ENCODE measurements at regions not wholly inside any gene's neighbourhood (a gene's known extent, or its start where the extent isn't known, plus 50 kb on each side); places are given as distances from the start of the nearest gene placed in this dataset.

DNA sequence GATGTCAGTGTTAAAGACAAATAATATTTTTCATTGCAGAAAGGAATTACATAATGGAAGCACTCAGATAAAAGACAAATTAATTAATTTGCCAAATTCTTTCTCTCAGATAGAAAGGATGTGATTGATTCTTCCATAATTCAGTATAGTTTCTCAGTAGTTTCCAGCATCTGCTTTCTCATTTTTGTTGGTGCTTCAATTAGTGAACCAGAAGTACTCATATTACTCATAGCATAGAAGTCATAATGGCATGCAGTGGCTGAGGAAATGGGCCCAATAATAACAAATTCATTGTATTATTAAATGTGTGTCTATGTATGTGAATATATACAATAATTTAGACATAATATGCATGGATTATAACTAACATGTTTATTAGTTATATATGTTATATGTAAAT, 393.3 kb upstream of the TRAM1L1 start:
- no peak for DNase-seq (ENCODE audit: low read depth in 2 of 2)
- TF ChIP-seq, protein P1, sequence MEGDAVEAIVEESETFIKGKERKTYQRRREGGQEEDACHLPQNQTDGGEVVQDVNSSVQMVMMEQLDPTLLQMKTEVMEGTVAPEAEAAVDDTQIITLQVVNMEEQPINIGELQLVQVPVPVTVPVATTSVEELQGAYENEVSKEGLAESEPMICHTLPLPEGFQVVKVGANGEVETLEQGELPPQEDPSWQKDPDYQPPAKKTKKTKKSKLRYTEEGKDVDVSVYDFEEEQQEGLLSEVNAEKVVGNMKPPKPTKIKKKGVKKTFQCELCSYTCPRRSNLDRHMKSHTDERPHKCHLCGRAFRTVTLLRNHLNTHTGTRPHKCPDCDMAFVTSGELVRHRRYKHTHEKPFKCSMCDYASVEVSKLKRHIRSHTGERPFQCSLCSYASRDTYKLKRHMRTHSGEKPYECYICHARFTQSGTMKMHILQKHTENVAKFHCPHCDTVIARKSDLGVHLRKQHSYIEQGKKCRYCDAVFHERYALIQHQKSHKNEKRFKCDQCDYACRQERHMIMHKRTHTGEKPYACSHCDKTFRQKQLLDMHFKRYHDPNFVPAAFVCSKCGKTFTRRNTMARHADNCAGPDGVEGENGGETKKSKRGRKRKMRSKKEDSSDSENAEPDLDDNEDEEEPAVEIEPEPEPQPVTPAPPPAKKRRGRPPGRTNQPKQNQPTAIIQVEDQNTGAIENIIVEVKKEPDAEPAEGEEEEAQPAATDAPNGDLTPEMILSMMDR (IDR thresholded peaks at IDR 0.05; ENCODE audit: low read depth, low read length) = no peak
- no peak overlapping the region for H3K4me3 ChIP-seq (replicated peaks in 1 of 2; ENCODE audit: low read depth in 2 of 2, low read length in 2 of 2)

DNA sequence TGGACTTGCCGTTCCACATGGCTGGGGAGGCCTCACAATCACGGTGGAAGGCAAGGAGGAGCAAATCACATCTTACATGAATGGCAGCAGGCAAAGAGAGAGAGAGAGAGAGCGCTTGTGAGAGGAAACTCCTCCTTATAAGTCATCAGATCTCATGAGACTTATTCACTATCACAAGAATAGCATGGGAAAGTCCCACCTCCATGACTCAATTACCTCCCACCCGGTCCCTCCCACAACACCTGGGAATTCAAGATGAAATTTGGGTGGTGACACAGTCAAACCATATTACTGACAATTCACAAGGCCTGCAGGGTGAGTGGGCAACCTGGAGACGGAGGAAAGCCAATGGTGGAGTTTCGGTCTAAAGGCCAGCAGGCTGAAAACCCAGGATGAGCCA, 394.3 kb upstream of the TRAM1L1 start:
- H3K4me3 ChIP-seq (replicated peaks in 1 of 2; ENCODE audit: low read depth in 2 of 2, low read length in 2 of 2) = no peak overlapping the region
- TF ChIP-seq, protein P1 (IDR thresholded peaks at IDR 0.05; ENCODE audit: low read depth, low read length) = no peak
- DNase-seq (ENCODE audit: low read depth in 2 of 2) = no peak

DNA sequence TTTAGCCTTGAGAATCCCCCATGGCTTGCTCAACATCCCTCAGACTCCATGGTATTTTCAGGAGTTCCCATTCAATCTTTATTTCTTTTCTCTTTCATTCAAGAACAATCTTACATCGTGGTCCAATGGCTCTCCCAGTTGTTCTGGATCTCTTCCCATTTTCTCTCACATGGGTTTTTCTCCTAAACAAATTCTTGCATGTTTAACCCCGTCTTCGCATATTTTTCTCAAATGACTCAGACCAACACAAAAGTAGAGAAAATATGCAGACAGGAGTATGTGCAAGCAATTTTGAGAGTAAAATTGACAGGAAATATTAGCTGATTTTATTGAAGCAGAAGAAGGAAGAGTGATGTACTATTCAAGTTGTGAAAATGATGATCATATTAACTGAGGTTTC, 396.4 kb upstream of the TRAM1L1 start:
- no peak overlapping the region for H3K4me3 ChIP-seq (replicated peaks in 1 of 2; ENCODE audit: low read depth in 2 of 2, low read length in 2 of 2)
- DNase-seq (ENCODE audit: low read depth in 2 of 2) = no peak
- TF ChIP-seq, protein P1 (IDR thresholded peaks at IDR 0.05; ENCODE audit: low read depth, low read length) = no peak

DNA sequence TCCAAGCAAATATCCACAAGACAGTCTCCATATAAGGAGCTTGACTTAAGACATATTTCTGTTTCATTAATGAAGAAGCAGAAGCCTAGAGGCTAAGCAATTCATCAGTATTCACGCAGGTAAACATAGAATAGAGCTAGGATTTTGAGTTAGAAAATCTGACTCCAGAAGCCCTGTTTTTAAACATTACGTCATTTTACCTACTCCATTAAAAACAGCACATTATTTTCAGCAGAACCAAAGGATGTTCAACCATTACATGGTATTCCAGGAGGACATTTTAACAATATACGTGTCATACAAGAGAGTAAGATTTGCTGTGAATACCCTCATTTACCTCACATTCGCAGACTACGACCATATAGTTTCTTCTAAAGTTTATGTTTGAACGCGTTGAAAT, 403.3 kb upstream of the TRAM1L1 start:
- TF ChIP-seq, protein P1 (IDR thresholded peaks at IDR 0.05; ENCODE audit: low read depth, low read length) = no peak
- no peak overlapping the region for H3K4me3 ChIP-seq (replicated peaks in 1 of 2; ENCODE audit: low read depth in 2 of 2, low read length in 2 of 2)
- DNase-seq (ENCODE audit: low read depth in 2 of 2) = no peak

DNA sequence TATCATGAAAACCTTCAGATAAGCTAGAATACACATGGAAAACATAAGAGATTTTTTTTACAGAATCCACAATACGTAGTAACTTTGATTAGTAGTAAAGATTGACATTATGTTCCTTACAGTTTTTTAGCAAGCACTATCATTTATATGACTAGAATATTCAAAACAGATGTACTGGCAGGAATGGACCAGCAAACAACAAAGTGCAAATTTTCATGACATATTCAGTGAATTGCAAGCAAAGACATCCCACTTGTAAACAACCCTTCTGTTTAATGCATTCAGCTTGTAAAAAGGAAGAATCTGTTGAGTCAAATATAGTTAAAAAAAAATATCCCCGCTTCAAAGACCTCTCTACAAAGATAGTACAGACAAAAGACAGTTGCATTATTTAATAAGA, 403.7 kb upstream of the TRAM1L1 start:
- no peak overlapping the region for H3K4me3 ChIP-seq (replicated peaks in 1 of 2; ENCODE audit: low read depth in 2 of 2, low read length in 2 of 2)
- DNase-seq (ENCODE audit: low read depth in 2 of 2) = no peak
- TF ChIP-seq, protein P1 (IDR thresholded peaks at IDR 0.05; ENCODE audit: low read depth, low read length) = no peak

DNA sequence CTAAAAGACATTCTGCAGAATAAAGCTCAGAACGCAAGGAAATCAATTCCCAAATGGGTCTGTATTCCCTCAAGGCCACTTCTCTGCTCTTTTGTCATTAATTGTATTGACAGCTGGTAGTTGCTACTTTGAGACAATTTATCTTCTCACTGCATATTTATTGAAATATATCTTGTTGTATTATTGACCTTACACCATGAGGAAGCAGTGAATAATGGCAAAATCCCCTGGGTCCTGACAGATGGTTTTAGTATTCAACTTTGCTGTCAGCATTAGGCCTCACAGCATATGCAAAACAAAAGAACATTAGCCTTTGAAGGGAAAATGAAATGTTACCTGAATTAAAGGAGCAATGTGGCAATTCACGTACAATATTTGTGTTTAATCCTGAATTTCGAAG, 406.1 kb upstream of the TRAM1L1 start:
- no peak for DNase-seq (ENCODE audit: low read depth in 2 of 2)
- H3K4me3 ChIP-seq (replicated peaks in 1 of 2; ENCODE audit: low read depth in 2 of 2, low read length in 2 of 2) = no peak overlapping the region
- TF ChIP-seq, protein P1 (IDR thresholded peaks at IDR 0.05; ENCODE audit: low read depth, low read length) = no peak

DNA sequence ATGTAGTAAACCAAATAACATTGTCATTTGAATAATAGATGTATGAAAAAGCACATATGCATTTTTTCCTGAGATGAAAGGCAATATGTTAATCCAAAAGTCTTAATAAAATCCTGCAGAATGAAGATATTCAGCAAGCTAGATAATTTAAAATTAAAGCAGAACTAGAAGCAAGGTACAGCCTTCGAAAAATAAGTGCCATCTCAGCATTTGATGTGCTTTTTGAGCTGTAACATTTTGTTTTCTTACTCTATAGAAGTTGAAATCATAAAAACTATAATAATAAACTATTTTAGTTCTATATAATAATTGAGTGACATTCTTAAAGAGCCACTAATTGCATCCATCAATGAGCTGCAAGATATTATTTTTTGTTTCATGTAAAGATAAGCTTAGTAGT, 410.4 kb upstream of the TRAM1L1 start:
- H3K4me3 ChIP-seq (replicated peaks in 1 of 2; ENCODE audit: low read depth in 2 of 2, low read length in 2 of 2) = no peak overlapping the region
- TF ChIP-seq, protein P1 (IDR thresholded peaks at IDR 0.05; ENCODE audit: low read depth, low read length) = no peak
- no peak for DNase-seq (ENCODE audit: low read depth in 2 of 2)
